ENCODE measurements at regions not wholly inside any gene's neighbourhood (a gene's known extent, or its start where the extent isn't known, plus 50 kb on each side); places are given as distances from the start of the nearest gene placed in this dataset.

- DNase-seq: no peak
These were observed 256.2 kb downstream of the ACTL7B start for GRCh38 chr9:108599571-108599970.

- DNase-seq: no peak
These were observed 264.7 kb downstream of the ACTL7B start for GRCh38 chr9:108591121-108591520.

GRCh38 chr9:108588246-108588645 is 267.5 kb downstream of the ACTL7B start:
- DNase-seq: no peak

GRCh38 chr9:108586471-108587139 is 269.2 kb downstream of the ACTL7B start:
- DNase-seq: no peak

- DNase-seq: no peak
These were observed 270.9 kb downstream of the ACTL7B start for GRCh38 chr9:108584860-108585259.

- no peak for DNase-seq
These were observed 273.1 kb downstream of the ACTL7B start for GRCh38 chr9:108582726-108583125.

GRCh38 chr9:108579757-108580439 is 275.9 kb downstream of the ACTL7B start:
- no peak for DNase-seq

GRCh38 chr9:108575276-108575675 is 280.5 kb downstream of the ACTL7B start:
- DNase-seq: no peak

- DNase-seq: no peak
These were observed 286.2 kb downstream of the ACTL7B start for GRCh38 chr9:108569624-108570023.

- DNase-seq: no peak
These were observed 287.7 kb downstream of the ACTL7B start for GRCh38 chr9:108568093-108568492.

- DNase-seq: no peak
These were observed 288.2 kb downstream of the ACTL7B start for GRCh38 chr9:108567571-108567970.

- peak; percentile 85 for DNase-seq
These were observed 290.0 kb downstream of the ACTL7B start for GRCh38 chr9:108565651-108566378.

GRCh38 chr9:108562176-108562575 is 293.6 kb downstream of the ACTL7B start:
- DNase-seq: no peak

- DNase-seq: no peak
These were observed 296.4 kb downstream of the ACTL7B start for GRCh38 chr9:108559432-108559831.

- no peak for DNase-seq
These were observed 301.0 kb downstream of the ACTL7B start for GRCh38 chr9:108554831-108555230.

GRCh38 chr9:108553111-108553635 is 302.6 kb downstream of the ACTL7B start:
- no peak for DNase-seq

GRCh38 chr9:108552459-108553040 is 303.2 kb downstream of the ACTL7B start:
- no peak for DNase-seq

GRCh38 chr9:108551030-108551841 is 304.6 kb downstream of the ACTL7B start:
- no peak for DNase-seq

GRCh38 chr9:108550106-108550505 is 305.7 kb downstream of the ACTL7B start:
- no peak for DNase-seq

- no peak for DNase-seq
These were observed 306.6 kb downstream of the ACTL7B start for GRCh38 chr9:108549184-108549583.

GRCh38 chr9:108547411-108548135 is 308.2 kb downstream of the ACTL7B start:
- DNase-seq: no peak

- no peak for DNase-seq
These were observed 309.6 kb downstream of the ACTL7B start for GRCh38 chr9:108546215-108546614.
